ENCODE measurements at regions not wholly inside any gene's neighbourhood (a gene's known extent, or its start where the extent isn't known, plus 50 kb on each side); places are given as distances from the start of the nearest gene placed in this dataset.

DNA sequence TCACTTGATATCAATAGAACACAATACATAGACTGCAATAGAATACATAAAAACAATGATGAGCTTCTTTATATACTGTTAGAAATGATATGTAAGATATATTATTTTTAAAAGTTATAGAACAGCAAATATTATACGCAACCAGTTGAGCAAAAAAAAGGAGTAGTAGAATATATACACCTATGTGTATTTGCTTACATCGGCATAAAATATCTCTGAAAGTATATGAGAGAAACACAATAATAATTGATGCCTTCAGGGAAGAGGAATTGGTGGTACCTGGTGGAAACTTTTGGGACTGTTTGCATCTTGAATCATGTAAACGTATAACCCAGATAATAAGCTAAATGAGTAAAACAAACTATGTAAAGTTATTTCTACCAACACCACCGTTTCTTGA lies 418.4 kb upstream of the DCN start:
- intact Hi-C loops (cut with DNase I; ENCODE audit: low total_unique reads), result no loop called here
- no peak overlapping the region for H3K4me3 ChIP-seq
- in situ Hi-C loops (cut with MboI; ENCODE audit: low pct_ligation_motif_present in 1 of 4, low pct_unique_long_range_greater_than_20kb in 1 of 4, low sequenced_read_pairs in 3 of 4), result no loop called here
- H3K9me3 ChIP-seq, result peaks cover 0 to 3% of the 10 kb centered on the region in 2 donors
- H3K36me3 ChIP-seq, result no peaks in the 10 kb centered on the region
- no peaks in the 10 kb centered on the region for H3K4me1 ChIP-seq
- WGBS, 2 donors (ENCODE audit: low coverage in 1 of 2), result 84 to 90% methylated on average over 4 of the region's 4 CpGs
- H3K27me3 ChIP-seq, result no peaks in the 10 kb centered on the region
- TF ChIP-seq POLR2A (IDR thresholded peaks at IDR 0.05) (no peak), CTCF (IDR thresholded peaks at IDR 0.05) (no peak), EP300 (IDR thresholded peaks at IDR 0.05; ENCODE audit: low read depth) (no peak), POLR2AphosphoS5 (IDR thresholded peaks at IDR 0.05) (no peak)
- no peak overlapping the region for H3K27ac ChIP-seq
- no peak for DNase-seq

- in situ Hi-C loops (cut with MboI; ENCODE audit: low pct_ligation_motif_present in 1 of 4, low pct_unique_long_range_greater_than_20kb in 1 of 4, low sequenced_read_pairs in 3 of 4), result no loop called here
- WGBS, 2 donors (ENCODE audit: low coverage in 1 of 2), result 61 to 85% methylated on average over 1 of the region's 1 CpG
- Histone ChIP-seq H3K9me3 (peaks cover 0 to 3% of the 10 kb centered on the region in 2 donors), H3K27me3 (no peaks in the 10 kb centered on the region), H3K27ac (no peak overlapping the region), H3K36me3 (no peaks in the 10 kb centered on the region), H3K4me3 (no peak overlapping the region), H3K4me1 (no peaks in the 10 kb centered on the region)
- no peak for DNase-seq
- TF ChIP-seq POLR2A (IDR thresholded peaks at IDR 0.05), result no peak
- TF ChIP-seq CTCF (IDR thresholded peaks at IDR 0.05), result no peak
- intact Hi-C loops (cut with DNase I; ENCODE audit: low total_unique reads), result no loop called here
Measured at GRCh38 chr12:91594715-91595114, 412.1 kb upstream of the DCN start.

DNA sequence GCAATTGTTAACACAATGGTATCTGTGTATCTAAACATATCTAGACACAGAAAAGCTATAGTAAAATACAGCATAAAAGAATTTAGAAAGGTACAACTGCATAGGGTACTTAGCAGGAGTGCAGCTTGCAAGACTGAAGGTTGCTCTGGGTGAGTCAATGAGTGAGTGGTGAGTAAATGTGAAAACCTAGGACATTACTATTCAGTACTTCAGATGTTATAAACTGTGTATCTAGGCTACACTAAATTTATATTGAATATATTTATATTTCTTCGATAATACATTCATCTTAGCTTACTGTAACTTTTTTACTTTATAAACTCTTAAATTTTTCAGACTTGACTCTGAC lies 409.0 kb upstream of the DCN start:
- no peak for DNase-seq
- intact Hi-C loops (cut with DNase I; ENCODE audit: low total_unique reads) (no loop called here), in situ Hi-C loops (cut with MboI; ENCODE audit: low pct_ligation_motif_present in 1 of 4, low pct_unique_long_range_greater_than_20kb in 1 of 4, low sequenced_read_pairs in 3 of 4) (no loop called here)
- Histone ChIP-seq H3K4me1 (no peaks in the 10 kb centered on the region), H3K27ac (no peak overlapping the region), H3K27me3 (no peaks in the 10 kb centered on the region), H3K9me3 (no peaks in the 10 kb centered on the region), H3K36me3 (no peaks in the 10 kb centered on the region), H3K4me3 (no peak overlapping the region)
- TF ChIP-seq POLR2A (IDR thresholded peaks at IDR 0.05), result no peak
- no peak for TF ChIP-seq POLR2AphosphoS5 (IDR thresholded peaks at IDR 0.05)
- no peak for TF ChIP-seq EP300 (IDR thresholded peaks at IDR 0.05; ENCODE audit: low read depth)
- TF ChIP-seq CTCF (IDR thresholded peaks at IDR 0.05), result no peak
- 21 to 31% methylated on average over 1 of the region's 1 CpG for WGBS, 2 donors (ENCODE audit: low coverage in 1 of 2)

DNA sequence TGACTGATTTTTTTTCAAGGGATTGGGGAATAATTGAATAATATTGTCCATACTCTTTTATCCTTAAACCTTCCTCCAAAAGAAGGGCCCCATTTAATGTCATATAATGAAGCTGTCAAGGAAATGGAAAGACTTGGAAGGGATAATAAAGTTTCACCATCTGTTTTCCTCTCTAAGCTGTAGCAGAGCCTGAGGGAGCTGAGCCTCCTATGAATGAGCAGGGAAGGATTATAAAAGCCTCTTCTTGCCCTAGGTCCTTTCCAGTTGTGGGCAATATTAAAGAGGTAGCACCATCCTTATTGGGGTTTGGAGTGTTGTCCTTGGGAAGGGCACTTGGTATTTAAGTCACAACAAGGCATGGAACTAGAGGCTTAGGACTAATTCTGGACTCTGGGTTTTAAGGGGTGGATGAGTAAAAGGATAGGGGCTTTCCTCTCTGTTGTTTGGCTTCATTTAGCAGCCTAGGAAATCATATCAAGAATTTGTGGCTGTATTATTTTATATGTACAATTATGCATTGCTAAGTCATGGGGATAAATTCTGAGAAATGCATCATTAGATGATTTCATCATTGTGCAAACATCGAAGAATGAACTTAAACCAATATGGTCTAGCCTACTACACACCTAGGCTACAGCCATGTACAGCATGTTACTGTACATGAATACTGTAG lies 408.5 kb upstream of the DCN start:
- Histone ChIP-seq H3K4me1 (no peaks in the 10 kb centered on the region), H3K36me3 (no peaks in the 10 kb centered on the region), H3K27ac (no peak overlapping the region), H3K27me3 (no peaks in the 10 kb centered on the region), H3K4me3 (no peak overlapping the region), H3K9me3 (no peaks in the 10 kb centered on the region)
- WGBS, 2 donors (ENCODE audit: low coverage in 1 of 2), result 67 to 78% methylated on average over 1 of the region's 1 CpG
- no peak for DNase-seq
- intact Hi-C loops (cut with DNase I; ENCODE audit: low total_unique reads) (no loop called here), in situ Hi-C loops (cut with MboI; ENCODE audit: low pct_ligation_motif_present in 1 of 4, low pct_unique_long_range_greater_than_20kb in 1 of 4, low sequenced_read_pairs in 3 of 4) (no loop called here)
- no peak for TF ChIP-seq EP300 (IDR thresholded peaks at IDR 0.05; ENCODE audit: low read depth)
- TF ChIP-seq POLR2A (IDR thresholded peaks at IDR 0.05), result no peak
- TF ChIP-seq CTCF (IDR thresholded peaks at IDR 0.05), result no peak
- TF ChIP-seq POLR2AphosphoS5 (IDR thresholded peaks at IDR 0.05), result no peak
